ENCODE measurements at regions not wholly inside any gene's neighbourhood (a gene's known extent, or its start where the extent isn't known, plus 50 kb on each side); places are given as distances from the start of the nearest gene placed in this dataset.
"Not testable (repeated sequence)": the region's sequence is repeated elsewhere in the genome, so short reads cannot be mapped to it uniquely, and the experiment has no call there.

- TF ChIP-seq CTCF (IDR thresholded peaks at IDR 0.05; ENCODE audit: insufficient read depth, low read depth, low read length); EZH2 (IDR thresholded peaks at IDR 0.05; ENCODE audit: insufficient read depth, low read length): not testable (repeated sequence)
Observed at GRCh38 chr14:25316007-25316406, 266.1 kb upstream of the STXBP6 start.

All from astrocyte (in vitro differentiated cells and primary cell).